NCI-H128 (cell line): ENCODE measurements at regions not wholly inside any gene's neighbourhood (a gene's known extent, or its start where the extent isn't known, plus 50 kb on each side); places are given as distances from the start of the nearest gene placed in this dataset.

ENCODE experiments used
- DNase-seq: peaks from one replicate; lab custom pipeline; 2025; ENCODE audit not compliant: unreplicated experiment; lab: John Stamatoyannopoulos, UW

GRCh38 chr5:89513299-89514044, 630.5 kb upstream of the MEF2C start:
- DNase-seq, result no peak

GRCh38 chr5:89504051-89504450, 621.1 kb upstream of the MEF2C start:
- no peak for DNase-seq

GRCh38 chr5:89499787-89500186, 616.8 kb upstream of the MEF2C start:
- no peak for DNase-seq

- no peak for DNase-seq
Measured at GRCh38 chr5:89498699-89499098, 615.7 kb upstream of the MEF2C start.

- DNase-seq, result no peak
Measured at GRCh38 chr5:89493414-89493813, 610.4 kb upstream of the MEF2C start.

- DNase-seq, result no peak
Measured at GRCh38 chr5:89484962-89485361, 602.0 kb upstream of the MEF2C start.

GRCh38 chr5:89480406-89481007, 597.5 kb upstream of the MEF2C start:
- no peak for DNase-seq

GRCh38 chr5:89478851-89479250, 595.9 kb upstream of the MEF2C start:
- DNase-seq, result no peak

- DNase-seq, result no peak
Measured at GRCh38 chr5:89473196-89473595, 590.2 kb upstream of the MEF2C start.

GRCh38 chr5:89471541-89471940, 588.6 kb upstream of the MEF2C start:
- DNase-seq, result no peak

GRCh38 chr5:89471115-89471514, 588.1 kb upstream of the MEF2C start:
- DNase-seq, result no peak

- no peak for DNase-seq
Measured at GRCh38 chr5:89470658-89471057, 587.7 kb upstream of the MEF2C start.

GRCh38 chr5:89458332-89458656, 575.3 kb upstream of the MEF2C start:
- DNase-seq, result no peak

GRCh38 chr5:89457411-89458331, 574.7 kb upstream of the MEF2C start:
- no peak for DNase-seq

- DNase-seq, result no peak
Measured at GRCh38 chr5:89452081-89452480, 569.1 kb upstream of the MEF2C start.

- no peak for DNase-seq
Measured at GRCh38 chr5:89451263-89451662, 568.3 kb upstream of the MEF2C start.

GRCh38 chr5:89450149-89450538, 567.2 kb upstream of the MEF2C start:
- DNase-seq, result no peak

GRCh38 chr5:89449392-89450148, 566.6 kb upstream of the MEF2C start:
- DNase-seq, result no peak

- no peak for DNase-seq
Measured at GRCh38 chr5:89447027-89447426, 564.0 kb upstream of the MEF2C start.

GRCh38 chr5:89445106-89445745, 562.2 kb upstream of the MEF2C start:
- no peak for DNase-seq

- no peak for DNase-seq
Measured at GRCh38 chr5:89444088-89444487, 561.1 kb upstream of the MEF2C start.
